Activated CD4-positive, alpha-beta T cell treated with anti-CD3 and anti-CD28 coated beads for 4 hours (primary cell): ENCODE measurements at regions not wholly inside any gene's neighbourhood (a gene's known extent, or its start where the extent isn't known, plus 50 kb on each side); places are given as distances from the start of the nearest gene placed in this dataset.
A peak's percentile ranks its signal among the peaks of the same experiment; 100 is the strongest.
"Not testable (repeated sequence)": the region's sequence is repeated elsewhere in the genome, so short reads cannot be mapped to it uniquely, and the experiment has no call there.

Source experiments
- DNase-seq, 2 donors: peaks; one replicate each; pipeline ENCODE4 v3.0.0-alpha.2; 2020

GRCh38 chr6:27854421-27854820 lies 57.8 kb downstream of the OR2B2 start:
- DNase-seq: no peak

- no peak for DNase-seq
These were observed 60.8 kb downstream of the OR2B2 start for GRCh38 chr6:27851440-27851839.

- not testable (repeated sequence) for DNase-seq
These were observed 63.2 kb downstream of the OR2B2 start for GRCh38 chr6:27849001-27849400.

GRCh38 chr6:27847706-27848105 lies 64.5 kb downstream of the OR2B2 start:
- DNase-seq: no peak

GRCh38 chr6:27840572-27840971 lies 71.6 kb downstream of the OR2B2 start:
- DNase-seq: no peak

- DNase-seq: no peak
These were observed 72.3 kb downstream of the OR2B2 start for GRCh38 chr6:27839626-27840475.

- DNase-seq: no peak
These were observed 73.1 kb downstream of the OR2B2 start for GRCh38 chr6:27838945-27839625.

GRCh38 chr6:27838058-27838944 lies 73.9 kb downstream of the OR2B2 start:
- peak; percentile 67 to 70 for DNase-seq

GRCh38 chr6:27837625-27838057 lies 74.6 kb downstream of the OR2B2 start:
- DNase-seq: no peak

- peak; percentile 39 to 41 for DNase-seq
These were observed 75.2 kb downstream of the OR2B2 start for GRCh38 chr6:27836783-27837624.

GRCh38 chr6:27836141-27836782 lies 75.9 kb downstream of the OR2B2 start:
- DNase-seq: no peak

GRCh38 chr6:27834879-27835549 lies 77.2 kb downstream of the OR2B2 start:
- DNase-seq: no peak

GRCh38 chr6:27834384-27834783 lies 77.8 kb downstream of the OR2B2 start:
- no peak for DNase-seq

GRCh38 chr6:27831434-27832081 lies 80.6 kb downstream of the OR2B2 start:
- DNase-seq: peak; percentile 60 to 71

GRCh38 chr6:27830600-27831433 lies 81.4 kb downstream of the OR2B2 start:
- peak; percentile 20 to 23 for DNase-seq

- no peak for DNase-seq
These were observed 82.0 kb downstream of the OR2B2 start for GRCh38 chr6:27830212-27830599.

- no peak for DNase-seq
These were observed 82.6 kb downstream of the OR2B2 start for GRCh38 chr6:27829453-27830211.

- not testable (repeated sequence) for DNase-seq
These were observed 84.7 kb downstream of the OR2B2 start for GRCh38 chr6:27827477-27827876.

- not testable (repeated sequence) for DNase-seq
These were observed 85.6 kb downstream of the OR2B2 start for GRCh38 chr6:27826612-27826985.
